Ovary (tissue), 3 donors: ENCODE measurements at regions not wholly inside any gene's neighbourhood (a gene's known extent, or its start where the extent isn't known, plus 50 kb on each side); places are given as distances from the start of the nearest gene placed in this dataset.

ENCODE experiments used
- POLR2A ChIP-seq: fragments of 450-650 bp; IDR thresholded peaks from one replicate; pipeline ENCODE4 v1.6.1; 2017; ENCODE audit warnings: antibody characterized with exemption, mild to moderate bottlenecking, moderate library complexity
- TF ChIP-seq, protein P1 (sequence below), 3 donors: fragments of 450-650 bp in 2 of 3; fragments of 200-600 bp in 1 of 3; IDR thresholded peaks; one replicate each; pipeline versions ENCODE4 v1.5.1 to v1.8.0; 2016 to 2022; ENCODE audit warnings: antibody characterized with exemption in 3 of 3, mild to moderate bottlenecking in 1 of 3
- donor health status: DM: no; HTN: no; CAD: no.

DNA sequence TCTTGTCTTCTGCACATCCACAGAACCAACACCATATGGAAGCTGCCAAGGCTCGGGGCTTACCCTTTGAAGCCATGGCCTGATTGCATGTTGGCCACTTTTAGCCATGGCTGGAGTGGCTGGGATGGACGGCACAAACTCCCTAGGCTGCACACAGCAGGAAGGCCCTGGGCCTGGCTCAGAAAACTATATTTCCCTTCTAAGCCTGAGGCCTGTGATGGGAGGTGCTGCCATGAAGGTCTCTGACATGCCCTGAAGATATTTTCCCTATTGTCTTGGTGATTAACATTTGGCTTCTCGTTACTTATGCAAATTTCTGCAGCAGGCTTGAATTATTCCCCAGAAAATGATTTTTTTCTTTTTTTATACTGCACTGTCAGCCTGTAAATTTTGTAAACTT lies 387.0 kb upstream of the KCND2 start:
- TF ChIP-seq, protein P1, sequence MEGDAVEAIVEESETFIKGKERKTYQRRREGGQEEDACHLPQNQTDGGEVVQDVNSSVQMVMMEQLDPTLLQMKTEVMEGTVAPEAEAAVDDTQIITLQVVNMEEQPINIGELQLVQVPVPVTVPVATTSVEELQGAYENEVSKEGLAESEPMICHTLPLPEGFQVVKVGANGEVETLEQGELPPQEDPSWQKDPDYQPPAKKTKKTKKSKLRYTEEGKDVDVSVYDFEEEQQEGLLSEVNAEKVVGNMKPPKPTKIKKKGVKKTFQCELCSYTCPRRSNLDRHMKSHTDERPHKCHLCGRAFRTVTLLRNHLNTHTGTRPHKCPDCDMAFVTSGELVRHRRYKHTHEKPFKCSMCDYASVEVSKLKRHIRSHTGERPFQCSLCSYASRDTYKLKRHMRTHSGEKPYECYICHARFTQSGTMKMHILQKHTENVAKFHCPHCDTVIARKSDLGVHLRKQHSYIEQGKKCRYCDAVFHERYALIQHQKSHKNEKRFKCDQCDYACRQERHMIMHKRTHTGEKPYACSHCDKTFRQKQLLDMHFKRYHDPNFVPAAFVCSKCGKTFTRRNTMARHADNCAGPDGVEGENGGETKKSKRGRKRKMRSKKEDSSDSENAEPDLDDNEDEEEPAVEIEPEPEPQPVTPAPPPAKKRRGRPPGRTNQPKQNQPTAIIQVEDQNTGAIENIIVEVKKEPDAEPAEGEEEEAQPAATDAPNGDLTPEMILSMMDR (IDR thresholded peaks at IDR 0.05) = no peak
- TF ChIP-seq POLR2A = no peak
